A549 (cell line): ENCODE measurements at regions not wholly inside any gene's neighbourhood (a gene's known extent, or its start where the extent isn't known, plus 50 kb on each side); places are given as distances from the start of the nearest gene placed in this dataset.

Experiments used
- ATAC-seq, 2 experiments: fragments of 200-7000 bp in 1 of 2; fragments of >200 bp in 1 of 2; cut with Nextera tagmentation in 1 of 2; cut with Tn5 transposase in 1 of 2; 3 replicates each; pipeline versions ENCODE4 v1.8.0 to v1.9.1; 2018 to 2020; ENCODE audit warnings: mild to moderate bottlenecking in 1 of 2, moderate library complexity in 1 of 2
- CTCF ChIA-PET: fragments of 300-600 bp; sonication (Branson Sonifier 250); formaldehyde crosslinking; extraction: SDS; loops from one replicate; lab custom pipeline; 2021; ENCODE audit warnings: antibody characterized with exemption, inconsistent platforms; lab: Yijun Ruan, JAX
- POLR2A ChIA-PET: fragments of 350-600 bp; formaldehyde crosslinking; extraction: SDS; loops from one replicate; lab custom pipeline; 2021; ENCODE audit warnings: antibody characterized with exemption, inconsistent platforms; lab: Yijun Ruan, JAX
- DNase-seq, 2 experiments: peaks; one replicate each; pipeline versions ENCODE4 v3.0.0 to v3.0.0-alpha.2; 2011 to 2016; ENCODE audit warnings: low read depth in 1 of 2, low spot score in 1 of 2
- FAIRE-seq: peaks from 2 replicates; lab custom pipeline; 2011; peaks lifted over from hg19 to GRCh38; lab: Jason Lieb, UNC
- H3K27ac ChIP-seq, 2 experiments: fragments of >200 bp; sonication (Bioruptor Twin); formaldehyde crosslinking; 3 replicates each; pipeline ENCODE4 v1.5.1; 2016 to 2017
- H3K4me1 ChIP-seq: fragments of >200 bp; sonication (Bioruptor Twin); formaldehyde crosslinking; 3 replicates; pipeline ENCODE4 v1.6.1; 2016
- H3K4me2 ChIP-seq: fragments of >200 bp; sonication (Bioruptor Twin); formaldehyde crosslinking; 3 replicates; pipeline ENCODE4 v1.6.1; 2016
- H3K4me3 ChIP-seq: fragments of >200 bp; sonication (Bioruptor Twin); formaldehyde crosslinking; 3 replicates; pipeline ENCODE4 v1.5.1; 2016
- H3K9me3 ChIP-seq: fragments of >200 bp; sonication (Bioruptor Twin); formaldehyde crosslinking; 3 replicates; pipeline ENCODE4 v1.6.1; 2016
- BCL3 ChIP-seq: fragments of >200 bp; sonication (Bioruptor Twin); formaldehyde crosslinking; IDR thresholded peaks from 3 replicates; pipeline ENCODE4 v1.6.1; 2016
- BHLHE40 ChIP-seq: IDR thresholded peaks from 2 replicates; pipeline ENCODE4 v1.6.1; 2012; ENCODE audit warnings: low read depth, low read length, inconsistent platforms
- CBX8 ChIP-seq: fragments of 200-600 bp; sonication (generic); IDR thresholded peaks from 2 replicates; pipeline ENCODE4 v1.6.1; 2016
- CEBPB ChIP-seq, 2 experiments: fragments of >200 bp in 1 of 2; sonication (Bioruptor Twin) in 1 of 2; formaldehyde crosslinking in 1 of 2; IDR thresholded peaks; 2 replicates each; pipeline ENCODE4 v1.6.1; 2012 to 2016
- E2F6 ChIP-seq: IDR thresholded peaks from 2 replicates; pipeline ENCODE4 v1.6.1; 2012; ENCODE audit warnings: low read depth, borderline replicate concordance
- ELK1 ChIP-seq: fragments of 150-350 bp; IDR thresholded peaks from 2 replicates; pipeline ENCODE4 v1.6.1; 2014; ENCODE audit warnings: low read depth, mild to moderate bottlenecking, low read length
- ESRRA ChIP-seq: fragments of 150-350 bp; IDR thresholded peaks from 2 replicates; pipeline ENCODE4 v1.6.1; 2014; ENCODE audit warnings: mild to moderate bottlenecking, low read length, borderline replicate concordance
- FOSL2 ChIP-seq, 2 experiments: fragments of 450-650 bp in 1 of 2; fragments of >200 bp in 1 of 2; sonication (Bioruptor Twin) in 1 of 2; formaldehyde crosslinking; IDR thresholded peaks; 2 replicates each; pipeline versions ENCODE4 v1.5.0 to v1.6.1; 2016 to 2020; ENCODE audit warnings: mild to moderate bottlenecking in 1 of 2, moderate library complexity in 1 of 2
- KDM5A ChIP-seq: fragments of 200-600 bp; sonication (generic); IDR thresholded peaks from 2 replicates; pipeline ENCODE4 v1.6.1; 2016; ENCODE audit warnings: antibody characterized with exemption, mild to moderate bottlenecking
- MAX ChIP-seq: IDR thresholded peaks from 2 replicates; pipeline ENCODE4 v1.6.1; 2012
- MAZ ChIP-seq: fragments of 150-350 bp; IDR thresholded peaks from 2 replicates; pipeline ENCODE4 v1.6.1; 2014; ENCODE audit warnings: antibody characterized with exemption, low read depth, low read length, borderline replicate concordance
- MYC ChIP-seq: IDR thresholded peaks from 2 replicates; pipeline ENCODE4 v1.6.1; 2012; ENCODE audit warnings: mild to moderate bottlenecking, inconsistent platforms, low read length, improper control_type of control experiment, borderline replicate concordance
- NFE2L2 ChIP-seq: fragments of 150-350 bp; conservative IDR thresholded peaks from 2 replicates; pipeline ENCODE4 v1.6.1; 2014; ENCODE audit warnings: low read length
- PBX3 ChIP-seq: IDR thresholded peaks from 2 replicates; pipeline ENCODE4 v1.6.1; 2012
- PHF8 ChIP-seq: fragments of 200-600 bp; sonication (generic); IDR thresholded peaks from 2 replicates; pipeline ENCODE4 v1.6.1; 2016; ENCODE audit warnings: low read depth, mild to moderate bottlenecking, antibody characterized with exemption, moderate library complexity, borderline replicate concordance
- RAD21 ChIP-seq, 2 experiments: fragments of >200 bp in 1 of 2; sonication (Bioruptor Twin) in 1 of 2; formaldehyde crosslinking in 1 of 2; IDR thresholded peaks in 1 of 2; conservative IDR thresholded peaks in 1 of 2; 2 replicates in 1 of 2; 3 replicates in 1 of 2; pipeline ENCODE4 v1.6.1; 2012 to 2018; ENCODE audit warnings: inconsistent platforms in 1 of 2
- RARB ChIP-seq: fragments of 250-450 bp; sonication (Bioruptor Pico); IDR thresholded peaks from 2 replicates; pipeline ENCODE4 v1.8.0; 2021; ENCODE audit warnings: mild to moderate bottlenecking, moderate library complexity
- SMC3 ChIP-seq: fragments of >200 bp; sonication (Bioruptor Twin); formaldehyde crosslinking; IDR thresholded peaks from 3 replicates; pipeline ENCODE4 v1.6.1; 2018; ENCODE audit warnings: inconsistent platforms
- SREBF2 ChIP-seq: fragments of 450-650 bp; IDR thresholded peaks from 2 replicates; pipeline ENCODE4 v1.6.1; 2014; ENCODE audit warnings: mild to moderate bottlenecking, moderate library complexity
- TFCP2L1 ChIP-seq: fragments of 250-450 bp; sonication (Bioruptor Pico); IDR thresholded peaks from 2 replicates; pipeline ENCODE4 v1.5.0; 2021; ENCODE audit warnings: mild to moderate bottlenecking
- USF2 ChIP-seq: fragments of 450-650 bp; IDR thresholded peaks from 2 replicates; pipeline ENCODE4 v1.6.1; 2014; ENCODE audit warnings: antibody characterized with exemption
- ZNF302 ChIP-seq: fragments of 250-450 bp; sonication (Bioruptor Pico); IDR thresholded peaks from 2 replicates; pipeline ENCODE4 v1.9.0; 2021; ENCODE audit warnings: inconsistent platforms, mild to moderate bottlenecking, moderate library complexity
- WGBS: methylation state at CpG from one replicate; pipeline ENCODE4 v1.1.6; 2017; ENCODE audit errors: missing lambda C conversion rate; 5-methylcytosine and 5-hydroxymethylcytosine counted together

- ATAC-seq (no peak), DNase-seq (no peak), FAIRE-seq (no peak)
- H3K27ac ChIP-seq: no peak overlapping the region
- no peak overlapping the region for H3K4me3 ChIP-seq
- H3K4me2 ChIP-seq: no peak overlapping the region
- POLR2A ChIA-PET: no interaction called here
- no peaks in the 10 kb centered on the region for H3K9me3 ChIP-seq
- TF ChIP-seq NFE2L2: no peak
- TF ChIP-seq RAD21 (conservative IDR thresholded peaks at IDR 0.05 in 1 of 2, IDR thresholded peaks at IDR 0.05 in 1 of 2): no peak
- TF ChIP-seq BHLHE40: no peak
- no peak for TF ChIP-seq ZNF302
- TF ChIP-seq ESRRA: no peak
- no peak for TF ChIP-seq CEBPB (IDR thresholded peaks at IDR 0.05)
- TF ChIP-seq PHF8: no peak
- no peak for TF ChIP-seq FOSL2 (IDR thresholded peaks at IDR 0.05)
- no peak for TF ChIP-seq FOSL2 (CRISPR knock-in tag; IDR thresholded peaks at IDR 0.05)
- TF ChIP-seq MAZ: no peak
- TF ChIP-seq PBX3: no peak
- no peak for TF ChIP-seq E2F6
- no peak for TF ChIP-seq ELK1
- no peak for TF ChIP-seq TFCP2L1 (CRISPR knock-in tag)
- TF ChIP-seq BCL3: no peak
- no peak for TF ChIP-seq KDM5A
- H3K4me1 ChIP-seq: 0 out of 3 replicates have a peak, but pooled peaks cover 6% of the 10 kb centered on the region
- 0% methylated on average over 1 of the region's 1 CpG for WGBS
- CTCF ChIA-PET: no interaction called here
These were observed 359.6 kb upstream of the SMC2 start for GRCh38 chr9:103734471-103734870.

- DNase-seq: no peak
- TF ChIP-seq USF2: no peak
- TF ChIP-seq MYC: no peak
- TF ChIP-seq RARB (CRISPR knock-in tag): no peak
- TF ChIP-seq SREBF2: no peak
- TF ChIP-seq E2F6: no peak
- no peak for TF ChIP-seq CBX8
- no peak for TF ChIP-seq MAX
- no peak for TF ChIP-seq SMC3
- Histone ChIP-seq H3K4me1 (no peaks in the 10 kb centered on the region), H3K27ac (no peak overlapping the region), H3K9me3 (no peaks in the 10 kb centered on the region), H3K4me3 (no peak overlapping the region), H3K4me2 (no peak overlapping the region)
- ChIA-PET CTCF (no interaction called here), POLR2A (no interaction called here)
- no peak for FAIRE-seq
- 45% methylated on average over 2 of the region's 2 CpGs for WGBS
- ATAC-seq: no peak
These were observed 338.7 kb upstream of the SMC2 start for GRCh38 chr9:103755441-103755840.
